ENCODE measurements at regions not wholly inside any gene's neighbourhood (a gene's known extent, or its start where the extent isn't known, plus 50 kb on each side); places are given as distances from the start of the nearest gene placed in this dataset.

- no peak for DNase-seq (ENCODE audit: low spot score)
Measured at GRCh38 chr5:6920628-6921256, 207.5 kb downstream of the TENT4A start.

GRCh38 chr5:6926491-6927038 is 213.3 kb downstream of the TENT4A start:
- DNase-seq (ENCODE audit: low spot score), result no peak

GRCh38 chr5:6936031-6936430 is 222.8 kb downstream of the TENT4A start:
- DNase-seq (ENCODE audit: low spot score), result no peak

- no peak for DNase-seq (ENCODE audit: low spot score)
Measured at GRCh38 chr5:6937677-6938076, 224.4 kb downstream of the TENT4A start.

- no peak for DNase-seq (ENCODE audit: low spot score)
Measured at GRCh38 chr5:6941631-6942030, 228.4 kb downstream of the TENT4A start.

GRCh38 chr5:6943197-6944112 is 230.2 kb downstream of the TENT4A start:
- DNase-seq (ENCODE audit: low spot score), result no peak

- no peak for DNase-seq (ENCODE audit: low spot score)
Measured at GRCh38 chr5:6948562-6948961, 235.3 kb downstream of the TENT4A start.

- no peak for DNase-seq (ENCODE audit: low spot score)
Measured at GRCh38 chr5:6949230-6949629, 236.0 kb downstream of the TENT4A start.

- DNase-seq (ENCODE audit: low spot score), result peak; percentile 54
Measured at GRCh38 chr5:6950250-6950649, 237.0 kb downstream of the TENT4A start.

- no peak for DNase-seq (ENCODE audit: low spot score)
Measured at GRCh38 chr5:6950860-6951259, 237.6 kb downstream of the TENT4A start.

GRCh38 chr5:6961123-6961522 is 247.9 kb downstream of the TENT4A start:
- no peak for DNase-seq (ENCODE audit: low spot score)

- no peak for DNase-seq (ENCODE audit: low spot score)
Measured at GRCh38 chr5:6961837-6962635, 248.8 kb downstream of the TENT4A start.

- DNase-seq (ENCODE audit: low spot score), result no peak
Measured at GRCh38 chr5:6976971-6977370, 263.7 kb downstream of the TENT4A start.

GRCh38 chr5:6979061-6979460 is 265.8 kb downstream of the TENT4A start:
- no peak for DNase-seq (ENCODE audit: low spot score)

GRCh38 chr5:6989230-6989629 is 276.0 kb downstream of the TENT4A start:
- no peak for DNase-seq (ENCODE audit: low spot score)

- DNase-seq (ENCODE audit: low spot score), result no peak
Measured at GRCh38 chr5:6994097-6994496, 280.9 kb downstream of the TENT4A start.

- DNase-seq (ENCODE audit: low spot score), result no peak
Measured at GRCh38 chr5:6995115-6995514, 281.9 kb downstream of the TENT4A start.

- DNase-seq (ENCODE audit: low spot score), result no peak
Measured at GRCh38 chr5:7000310-7000709, 287.1 kb downstream of the TENT4A start.

GRCh38 chr5:7010591-7010990 is 297.4 kb downstream of the TENT4A start:
- no peak for DNase-seq (ENCODE audit: low spot score)

- DNase-seq (ENCODE audit: low spot score), result no peak
Measured at GRCh38 chr5:7012057-7012456, 298.8 kb downstream of the TENT4A start.

- DNase-seq (ENCODE audit: low spot score), result no peak
Measured at GRCh38 chr5:7014611-7015010, 301.4 kb downstream of the TENT4A start.

GRCh38 chr5:7015586-7016256 is 302.5 kb downstream of the TENT4A start:
- DNase-seq (ENCODE audit: low spot score), result peak; percentile 13

Measured in SW480 (cell line).